ENCODE measurements at regions not wholly inside any gene's neighbourhood (a gene's known extent, or its start where the extent isn't known, plus 50 kb on each side); places are given as distances from the start of the nearest gene placed in this dataset.
"Not testable (repeated sequence)": the region's sequence is repeated elsewhere in the genome, so short reads cannot be mapped to it uniquely, and the experiment has no call there.

DNA sequence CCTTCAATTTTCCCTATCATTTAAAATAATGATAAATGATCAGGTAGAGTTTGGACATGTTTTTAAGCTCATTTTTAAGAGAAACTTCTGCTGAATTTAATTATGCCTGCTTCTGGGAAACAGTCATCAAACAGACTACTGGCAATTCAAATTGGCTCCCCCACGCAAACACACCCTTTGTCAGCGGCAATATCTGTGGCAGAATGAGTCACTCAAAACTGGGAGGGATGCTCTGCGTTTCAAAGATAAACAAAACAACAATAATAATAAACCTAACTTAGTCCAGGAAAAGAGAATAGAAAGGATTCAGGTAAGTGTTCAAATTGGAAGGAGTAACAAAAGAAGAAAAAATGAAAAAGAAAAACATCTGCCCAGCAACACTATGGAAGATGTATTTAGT lies 108.1 kb upstream of the ERCC4 start:
- no peak for ATAC-seq

DNA sequence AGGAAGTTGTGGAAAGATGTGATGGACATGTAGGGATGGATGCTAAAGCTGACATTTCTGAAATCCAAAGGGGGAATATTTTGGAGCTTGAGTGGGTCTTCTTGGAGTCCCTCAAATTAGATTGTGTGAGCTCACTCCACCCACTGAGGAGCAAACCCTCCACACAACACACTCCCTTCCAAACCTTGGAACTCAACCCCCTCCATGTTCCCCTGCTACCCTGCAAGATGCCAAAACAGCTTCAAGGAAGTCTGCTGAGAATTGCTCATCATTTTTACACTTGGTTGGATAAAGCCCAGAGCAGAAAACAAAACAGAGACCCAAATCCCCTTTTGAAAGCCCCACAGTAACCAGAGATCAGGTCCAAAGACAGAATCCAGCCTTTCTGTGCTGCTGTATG lies 103.3 kb upstream of the ERCC4 start:
- DNase-seq (no peak), ATAC-seq (no peak)
- intact Hi-C loops (cut with DNase I), result no loop called here

More for the DNA sequence above, 108.1 kb upstream of the ERCC4 start:
- intact Hi-C loops (cut with DNase I), result no loop called here
- DNase-seq, result no peak

DNA sequence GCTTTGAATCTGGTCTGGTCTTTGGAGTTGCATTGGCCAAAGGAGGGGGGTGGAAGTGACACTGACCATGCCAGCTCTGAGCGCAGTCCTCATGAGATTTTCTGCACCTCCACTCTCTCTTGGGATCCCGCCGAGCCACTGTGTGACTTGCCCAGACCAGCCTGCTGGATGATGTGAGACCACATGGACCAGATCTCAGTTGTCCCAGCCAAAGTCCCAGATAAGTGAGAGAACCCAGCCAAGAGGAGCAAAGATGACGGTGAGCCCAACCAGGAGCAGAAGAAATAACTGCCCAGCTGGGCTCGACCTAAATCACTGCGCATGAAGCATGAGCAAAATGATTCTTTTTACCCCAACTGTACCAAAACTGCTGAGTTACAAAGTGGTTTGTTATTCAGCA lies 96.5 kb upstream of the ERCC4 start:
- intact Hi-C loops (cut with DNase I), result no loop called here
- ATAC-seq (no peak), DNase-seq (no peak)

DNA sequence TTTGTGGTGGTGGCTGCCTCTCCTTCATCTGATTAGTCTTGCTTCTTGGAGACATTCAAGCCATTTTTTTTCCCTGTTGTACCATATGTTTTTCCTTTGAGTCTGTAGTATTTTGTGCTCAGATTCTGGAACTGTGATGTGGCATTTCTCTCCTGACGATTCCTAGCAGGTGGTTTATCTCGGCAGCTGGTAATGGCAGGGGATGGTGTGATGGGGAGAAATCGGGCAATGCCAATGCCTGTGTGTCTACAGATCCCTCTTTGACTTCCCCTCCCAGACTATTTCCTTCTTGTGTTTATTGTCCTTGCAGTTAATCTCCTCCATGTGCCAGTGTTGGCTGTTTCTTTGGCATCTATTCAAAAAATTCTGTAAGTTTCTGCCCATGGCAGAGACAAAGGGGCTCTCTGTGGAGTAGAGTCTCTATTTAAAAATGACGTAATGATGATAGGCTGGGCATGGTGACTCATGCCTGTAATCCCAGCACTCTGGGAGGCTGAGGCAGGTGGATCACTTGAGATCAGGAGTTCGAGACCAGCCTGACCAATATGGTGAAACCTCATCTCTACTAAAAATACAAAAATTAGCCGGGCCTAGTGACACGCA lies 90.2 kb upstream of the ERCC4 start:
- DNase-seq, result no peak
- ATAC-seq, result no peak
- intact Hi-C loops (cut with DNase I), result no loop called here

DNA sequence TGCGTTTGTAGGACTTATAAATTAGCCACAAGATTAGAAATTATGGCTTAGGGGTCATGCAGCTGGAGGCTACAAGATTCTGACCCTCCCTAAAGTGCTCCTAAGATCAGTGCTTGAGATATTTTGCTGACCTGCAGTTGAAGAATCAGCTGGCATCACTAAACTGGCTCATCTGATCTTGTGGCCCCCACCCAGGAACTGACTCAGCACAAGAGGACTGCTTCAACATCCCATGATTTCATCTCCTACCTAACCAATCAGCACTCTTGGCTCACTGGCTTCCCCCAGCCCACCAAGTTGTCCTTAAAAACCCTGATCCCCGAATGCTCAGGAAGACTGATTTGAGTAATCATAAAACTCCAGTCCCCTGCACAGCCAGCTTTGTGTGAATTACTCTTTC lies 86.4 kb upstream of the ERCC4 start:
- intact Hi-C loops (cut with DNase I), result no loop called here
- DNase-seq (no peak), ATAC-seq (no peak)

DNA sequence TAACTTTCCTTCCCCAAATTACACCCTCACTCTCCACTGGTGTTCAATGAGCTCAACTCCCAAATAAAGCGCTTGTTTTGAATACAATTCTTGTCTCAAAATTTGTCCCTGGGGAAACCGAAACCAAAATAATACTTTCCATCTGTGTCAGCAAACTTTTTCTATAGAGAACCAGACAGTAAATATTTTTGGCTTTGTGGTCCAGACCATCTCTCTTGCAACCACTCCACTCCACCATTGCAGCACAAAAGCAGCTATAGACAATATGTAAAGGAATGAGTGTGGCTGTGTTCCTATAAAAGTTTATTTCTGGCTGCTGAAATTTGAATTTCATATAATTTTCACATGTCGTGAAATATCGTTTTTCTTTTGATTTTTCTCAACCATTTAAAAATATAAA lies 84.6 kb upstream of the ERCC4 start:
- DNase-seq (no peak), ATAC-seq (no peak)
- intact Hi-C loops (cut with DNase I), result no loop called here

DNA sequence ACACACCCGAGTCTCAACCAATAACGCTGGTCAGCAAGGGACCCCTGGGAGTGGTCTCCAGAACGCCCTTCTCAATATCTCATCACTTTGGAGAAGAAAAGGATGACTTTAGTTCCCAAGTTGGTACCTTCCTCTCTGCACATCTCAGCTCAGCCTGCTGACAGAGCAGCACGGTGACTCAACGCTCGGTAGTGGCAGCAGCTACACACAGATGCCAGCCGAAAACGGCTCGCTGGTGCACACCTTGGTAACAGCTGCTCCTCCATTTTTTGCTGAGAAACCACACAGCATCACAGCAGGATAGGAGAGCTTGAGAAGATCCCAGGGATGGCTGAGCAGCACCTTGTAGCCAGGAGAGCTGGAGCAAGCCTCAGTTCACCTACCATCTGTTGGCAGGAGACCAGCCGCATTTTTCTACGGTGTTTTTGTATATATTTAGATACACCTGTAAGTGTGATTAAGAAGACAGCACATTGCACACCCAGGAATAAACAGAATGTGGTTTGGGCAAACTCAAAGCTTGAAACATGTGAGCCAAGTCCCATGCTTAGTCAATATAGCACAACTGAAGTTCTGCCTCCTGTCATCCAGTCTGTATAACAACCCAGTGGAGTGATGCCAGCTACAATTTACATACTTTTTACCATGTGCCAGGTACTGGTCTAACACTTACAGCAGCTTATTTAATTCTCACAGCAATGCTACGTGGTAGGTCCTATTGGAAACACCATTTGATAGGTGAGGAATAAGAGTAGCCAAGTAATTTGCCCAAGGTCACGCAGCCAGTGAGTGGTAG lies 83.8 kb upstream of the ERCC4 start:
- ATAC-seq, result no peak
- intact Hi-C loops (cut with DNase I), result no loop called here
- no peak for DNase-seq

DNA sequence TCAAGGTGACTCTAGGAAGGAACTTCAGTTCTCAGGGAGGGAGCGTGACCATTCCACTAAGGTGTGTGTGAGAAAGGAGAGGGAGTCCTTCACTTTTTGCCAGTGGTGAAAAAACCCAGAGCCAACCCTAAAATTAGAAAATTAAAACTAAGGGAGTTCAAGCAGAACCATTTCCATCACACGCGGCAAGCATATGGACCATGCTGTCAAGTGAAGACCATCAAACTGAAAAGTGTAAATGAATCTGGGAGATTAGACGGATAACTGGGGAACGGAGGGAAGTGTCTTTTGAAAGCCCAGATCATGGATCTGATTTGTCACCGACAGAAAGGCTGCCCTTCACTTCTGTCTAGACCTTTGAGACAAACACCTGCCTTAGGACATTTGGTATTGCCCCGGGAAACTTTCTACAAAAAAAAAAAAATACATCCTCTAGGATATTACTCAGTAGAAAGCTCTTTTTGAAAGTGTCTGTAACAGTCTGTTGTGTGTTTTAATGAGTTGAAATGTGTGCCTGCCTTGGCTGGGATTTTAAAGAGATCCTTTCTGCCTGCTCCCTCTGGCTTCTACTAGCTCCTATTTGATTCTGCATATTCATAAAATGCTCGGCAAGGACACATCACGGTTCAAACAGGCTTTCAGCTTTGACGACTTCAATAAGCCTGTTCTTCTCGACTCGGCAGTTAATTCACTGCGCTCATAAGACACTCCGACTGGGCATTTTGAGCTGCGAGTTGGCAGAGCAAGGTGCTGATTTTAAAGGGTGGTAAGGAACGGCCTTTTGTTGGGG lies 81.4 kb upstream of the ERCC4 start:
- no peak for DNase-seq
- intact Hi-C loops (cut with DNase I), result no loop called here
- no peak for ATAC-seq

DNA sequence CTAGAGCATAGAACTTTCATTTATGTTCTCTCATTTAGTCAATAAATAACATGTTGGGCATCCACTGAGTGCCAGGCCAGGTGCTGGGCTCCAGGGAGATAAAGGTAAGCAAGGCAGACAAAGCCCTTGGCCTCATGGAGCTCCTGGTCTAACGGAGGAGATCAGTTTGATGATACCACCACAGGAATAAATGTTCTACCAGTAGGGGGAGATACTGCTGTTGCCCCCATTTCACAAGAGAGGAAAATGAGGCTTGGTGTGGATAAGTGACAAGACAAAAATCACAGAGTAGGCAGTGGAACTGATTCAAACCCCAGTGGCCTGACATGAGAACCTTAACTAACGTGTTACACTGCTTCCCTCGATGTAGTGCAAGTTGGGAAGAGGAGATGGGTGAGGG lies 80.4 kb upstream of the ERCC4 start:
- intact Hi-C loops (cut with DNase I), result no loop called here
- ATAC-seq, result no peak
- no peak for DNase-seq

DNA sequence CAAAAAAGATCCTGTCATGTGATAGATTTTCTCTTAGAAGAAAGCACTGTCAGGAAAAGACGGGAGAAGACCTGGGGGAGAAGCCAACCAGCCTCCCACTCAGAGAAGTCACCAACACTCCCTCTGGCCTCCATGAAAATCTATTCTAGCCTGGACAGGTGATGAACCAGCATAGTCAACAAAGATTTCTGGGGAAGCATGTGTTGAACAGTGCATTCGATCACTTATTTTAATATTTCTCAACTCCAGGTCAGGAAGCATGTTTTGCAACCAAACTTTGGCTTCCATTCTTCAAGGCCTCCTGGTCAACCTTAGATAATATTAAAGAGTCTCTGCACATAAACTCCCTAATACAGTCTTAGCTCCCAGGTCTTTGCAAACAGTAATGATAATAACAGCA lies 74.7 kb upstream of the ERCC4 start:
- no peak for DNase-seq
- no peak for ATAC-seq
- intact Hi-C loops (cut with DNase I), result no loop called here

DNA sequence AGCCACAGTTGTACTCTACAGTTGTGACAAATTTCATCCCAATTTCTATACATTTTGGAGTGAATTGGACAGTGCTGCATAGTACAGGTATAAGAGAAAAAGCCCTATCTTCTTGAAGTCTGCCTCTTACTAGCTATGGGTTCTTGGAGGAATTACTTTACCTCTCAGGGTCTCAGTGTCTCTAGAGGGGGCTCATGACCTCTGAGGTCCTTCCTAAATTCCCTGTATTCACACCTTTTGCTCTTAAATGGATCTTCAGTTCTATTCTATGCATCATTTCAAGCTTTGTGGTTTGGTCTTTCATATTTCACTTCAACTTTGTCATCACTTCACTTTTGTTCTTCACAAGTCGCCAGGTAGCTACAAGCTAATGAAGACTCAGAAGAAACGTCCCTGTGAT lies 71.2 kb upstream of the ERCC4 start:
- no peak for ATAC-seq

DNA sequence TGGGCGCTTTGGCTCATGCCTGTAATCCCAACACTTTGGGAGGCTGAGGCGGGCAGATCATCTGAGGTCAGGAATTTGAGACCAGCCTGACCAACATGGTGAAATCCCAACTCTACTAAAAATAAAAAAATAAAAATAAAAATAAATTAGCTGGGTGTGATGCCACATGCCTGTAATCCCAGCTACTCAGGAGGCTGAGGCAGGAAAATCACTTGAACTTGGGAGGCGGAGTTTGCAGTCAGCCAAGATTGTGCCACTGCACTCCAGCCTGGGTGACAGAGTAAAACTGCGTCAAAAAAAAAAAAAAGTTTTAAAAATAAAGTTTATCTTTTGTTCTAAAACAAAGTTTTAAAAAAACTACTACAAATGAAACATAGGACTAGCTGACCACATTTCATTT lies 69.8 kb upstream of the ERCC4 start:
- DNase-seq; intact Hi-C loops (cut with DNase I); ATAC-seq: not testable (repeated sequence)

More for the DNA sequence above, 71.2 kb upstream of the ERCC4 start:
- intact Hi-C loops (cut with DNase I), result no loop called here
- no peak for DNase-seq

DNA sequence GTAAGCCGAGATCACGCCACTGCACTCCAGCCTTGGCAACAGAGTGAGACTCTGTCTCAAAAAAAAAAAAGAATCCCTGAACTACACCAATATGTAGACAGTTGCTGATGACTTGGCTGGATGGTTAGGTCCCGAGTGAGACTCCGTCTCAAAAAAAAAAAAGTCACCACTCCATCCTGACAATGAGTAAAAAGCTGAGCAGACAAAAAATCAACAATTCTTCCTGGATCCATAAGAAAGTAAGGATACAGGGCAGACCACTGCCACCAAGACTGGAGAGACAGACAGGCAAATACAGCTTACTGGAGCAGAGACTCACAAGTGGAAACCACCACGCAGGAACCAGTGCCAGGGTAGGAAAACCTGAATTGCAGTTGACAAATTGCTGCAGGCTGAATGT lies 67.1 kb upstream of the ERCC4 start:
- intact Hi-C loops (cut with DNase I), result no loop called here
- DNase-seq, result no peak
- no peak for ATAC-seq

DNA sequence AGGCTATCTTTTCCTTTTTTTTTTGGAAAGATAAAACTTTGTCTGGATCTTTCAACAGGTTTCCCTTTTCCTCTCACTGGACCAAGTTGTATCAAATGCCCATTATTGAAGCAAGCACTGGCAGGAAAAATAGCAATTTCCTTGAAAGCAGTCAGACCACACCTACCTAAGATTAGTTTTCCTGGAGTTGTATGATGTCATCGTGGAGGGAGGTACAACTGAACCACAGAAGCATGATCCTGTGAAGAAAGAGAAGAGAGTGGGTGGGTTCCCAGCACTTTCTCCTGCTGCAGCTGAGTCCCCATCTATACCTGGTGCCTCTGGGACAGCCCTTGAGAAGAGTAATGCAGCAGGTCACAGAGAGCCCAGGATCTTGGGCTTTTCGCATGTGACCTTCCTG lies 63.6 kb upstream of the ERCC4 start:
- intact Hi-C loops (cut with DNase I), result no loop called here
- ATAC-seq (no peak), DNase-seq (no peak)

DNA sequence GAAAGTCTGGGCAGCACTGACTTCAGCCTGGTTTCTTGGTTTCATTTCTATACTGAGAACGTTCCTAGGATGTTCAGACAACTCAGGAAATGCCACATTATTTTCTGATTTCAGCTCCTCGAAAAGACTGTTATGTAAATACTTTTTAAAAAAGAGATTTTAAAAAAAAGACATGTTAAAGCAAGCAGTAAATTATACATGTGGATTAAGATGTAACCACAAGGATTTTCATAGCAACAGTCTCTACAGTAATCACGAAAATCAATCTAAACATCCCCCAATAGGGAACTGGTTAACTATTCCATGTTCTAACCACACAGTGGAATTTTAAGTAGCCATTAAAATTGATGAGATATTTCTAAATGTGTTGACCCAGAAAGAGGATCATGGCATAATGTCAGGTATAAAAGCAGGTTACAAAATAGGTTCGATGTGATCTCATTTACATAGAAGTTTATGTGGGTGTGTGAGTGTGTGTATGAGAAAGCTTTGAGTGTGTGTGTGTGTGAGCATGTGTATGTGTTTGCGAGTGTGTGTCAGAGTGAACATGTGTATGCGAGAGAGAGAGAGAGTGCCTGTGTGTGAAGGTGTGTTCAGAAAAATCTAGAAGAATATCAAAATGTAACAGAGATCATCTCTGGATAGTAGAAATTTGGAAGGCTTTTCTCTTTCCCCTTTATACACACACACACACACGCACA lies 63.0 kb upstream of the ERCC4 start:
- intact Hi-C loops (cut with DNase I), result no loop called here
- DNase-seq (no peak), ATAC-seq (no peak)

DNA sequence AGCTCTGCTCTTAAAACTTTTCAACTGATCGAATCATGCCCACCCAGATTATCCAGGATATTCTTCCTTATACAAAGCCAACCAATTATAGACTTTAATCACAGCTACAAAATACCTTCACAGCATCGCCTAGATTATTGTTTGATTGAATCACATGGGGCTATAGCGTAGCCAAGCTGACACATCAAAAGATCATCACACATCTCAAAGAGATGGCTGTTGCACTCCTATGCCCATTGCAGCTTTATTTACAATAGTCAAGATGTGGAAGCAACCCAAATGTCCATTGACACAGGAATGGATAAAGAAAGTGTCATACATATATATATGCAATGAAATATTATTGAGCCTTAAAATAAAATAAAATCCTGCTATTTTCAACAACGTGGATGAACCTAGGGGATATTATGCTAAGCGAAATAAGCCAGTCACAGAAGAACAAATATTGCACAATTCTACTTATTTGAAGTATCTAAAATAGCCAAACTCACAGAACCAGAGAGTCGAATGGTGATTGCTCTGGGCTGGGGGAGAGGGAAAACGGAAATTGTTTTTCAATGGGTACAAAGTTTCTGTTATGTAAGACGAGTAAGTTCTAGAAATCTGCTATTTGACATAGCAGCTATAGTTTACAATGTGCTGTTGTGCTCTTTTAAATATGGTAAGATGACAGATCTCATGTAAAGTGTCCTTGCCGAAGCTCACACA lies 60.9 kb upstream of the ERCC4 start:
- intact Hi-C loops (cut with DNase I), result no loop called here
- ATAC-seq, result no peak
- DNase-seq, result no peak

DNA sequence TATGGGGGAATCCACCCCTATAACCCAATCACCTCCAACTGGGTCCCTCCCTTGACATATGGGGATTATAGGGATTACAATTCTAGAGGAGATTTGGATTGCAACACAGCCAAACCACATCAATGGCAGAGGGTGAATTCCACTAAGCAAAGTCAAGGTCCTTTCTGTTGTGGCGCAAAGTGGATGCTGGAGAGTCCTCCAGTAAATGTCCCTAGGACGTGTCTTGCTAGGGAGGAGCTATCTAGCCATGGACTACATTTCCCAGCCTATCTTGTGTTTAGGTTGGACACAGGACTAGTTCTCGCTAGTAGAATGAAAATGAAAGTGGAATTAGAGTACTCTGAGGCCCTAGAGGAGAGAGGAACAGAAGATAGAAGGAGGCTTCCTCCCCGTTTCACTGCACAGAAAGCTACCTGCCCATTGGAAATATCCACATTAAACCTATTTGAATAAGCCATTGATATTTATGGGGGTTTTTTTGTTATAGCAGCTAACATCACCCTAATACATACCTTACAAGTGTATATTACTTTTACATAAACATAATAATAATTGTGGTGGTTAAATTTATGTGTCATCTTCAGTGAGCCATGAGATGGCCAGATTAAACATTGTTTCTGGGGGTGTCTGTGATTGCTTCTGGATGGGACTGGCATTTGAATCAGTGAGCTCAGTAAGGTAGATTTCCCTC lies 56.7 kb upstream of the ERCC4 start:
- no peak for ATAC-seq
- intact Hi-C loops (cut with DNase I), result no loop called here
- no peak for DNase-seq

DNA sequence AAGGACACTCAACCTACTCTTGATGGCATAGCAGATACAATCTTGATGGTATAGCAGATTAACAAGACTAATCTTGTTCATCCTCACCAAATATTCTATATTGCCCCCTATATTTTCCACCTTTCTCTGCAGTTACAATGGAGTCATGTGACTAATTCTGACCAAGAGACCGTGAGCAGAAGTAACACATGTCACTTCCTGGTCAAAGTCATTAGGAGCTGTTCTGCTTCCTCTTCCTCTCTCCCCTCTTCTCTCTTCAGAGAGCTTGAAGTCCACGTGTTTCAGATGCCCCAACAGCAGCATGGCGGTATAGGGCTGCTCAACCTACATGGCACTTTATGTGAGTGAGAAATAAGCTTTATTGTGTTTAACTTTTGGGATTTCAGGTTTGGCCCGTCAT lies 55.3 kb upstream of the ERCC4 start:
- intact Hi-C loops (cut with DNase I), result loop anchor here in 1 of 2 donors (5.0 kb wide), 1 partner anchor 53 kb away; no protein-coding TSS in a partner anchor
- ATAC-seq, result no peak
- no peak for DNase-seq

DNA sequence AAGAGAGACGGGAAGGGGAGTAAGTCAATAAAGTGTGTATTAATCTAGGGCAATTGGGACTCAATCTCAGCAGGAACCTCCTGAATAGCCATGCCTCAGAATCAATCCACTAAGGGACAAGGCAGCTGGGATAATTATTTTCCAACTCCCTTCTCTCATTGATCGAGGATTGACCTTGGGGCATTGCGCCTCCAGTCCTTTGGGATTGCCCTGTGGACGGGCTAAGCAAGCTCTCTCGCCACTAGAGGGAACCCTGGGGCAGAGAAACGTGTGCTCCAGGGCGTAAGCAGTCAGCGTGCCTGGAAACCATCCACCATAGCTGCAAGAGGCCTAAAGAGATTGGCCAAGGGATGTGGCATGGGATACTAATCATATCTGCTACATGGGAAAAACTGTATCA lies 53.9 kb upstream of the ERCC4 start:
- ATAC-seq (peak; percentile 95 to 97), DNase-seq (peak; percentile 85)
- intact Hi-C loops (cut with DNase I), result loop anchor here in 1 of 2 donors (5.0 kb wide), 1 partner anchor 51 kb away; no protein-coding TSS in a partner anchor

Measured in left cardiac atrium (tissue), 4 donors.